GM20000 (cell line): ENCODE measurements at regions not wholly inside any gene's neighbourhood (a gene's known extent, or its start where the extent isn't known, plus 50 kb on each side); places are given as distances from the start of the nearest gene placed in this dataset.

Source experiments
- DNase-seq: peaks from one replicate; pipeline ENCODE4 v3.0.0; 2012; ENCODE audit warnings: low spot score
- CTCF ChIP-seq: IDR thresholded peaks from 2 replicates; pipeline ENCODE4 v1.5.1; 2012; ENCODE audit warnings: mild to moderate bottlenecking, control low read depth; ENCODE audit errors: extremely low read depth, missing control alignments

DNA sequence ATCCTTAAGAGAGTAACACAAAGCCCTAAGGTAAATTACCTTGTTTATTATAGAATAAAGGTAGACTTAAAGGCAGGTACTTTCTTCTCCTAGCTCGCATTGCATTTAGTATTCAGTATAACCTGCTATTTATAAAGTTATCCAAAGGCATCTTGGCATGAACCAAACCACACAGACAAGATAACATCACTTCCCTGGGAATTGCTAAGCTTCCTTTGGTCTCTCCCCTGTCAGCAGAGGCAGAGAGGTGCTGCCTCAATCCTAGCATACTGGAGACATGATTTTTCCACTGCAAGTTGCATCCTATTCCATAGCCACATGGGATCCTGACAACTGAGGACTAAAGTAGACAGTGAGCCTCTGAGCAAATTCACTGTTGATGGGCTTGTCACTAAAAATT is 101.7 kb upstream of the IL6 start:
- no peak for TF ChIP-seq CTCF
- DNase-seq, result no peak

DNA sequence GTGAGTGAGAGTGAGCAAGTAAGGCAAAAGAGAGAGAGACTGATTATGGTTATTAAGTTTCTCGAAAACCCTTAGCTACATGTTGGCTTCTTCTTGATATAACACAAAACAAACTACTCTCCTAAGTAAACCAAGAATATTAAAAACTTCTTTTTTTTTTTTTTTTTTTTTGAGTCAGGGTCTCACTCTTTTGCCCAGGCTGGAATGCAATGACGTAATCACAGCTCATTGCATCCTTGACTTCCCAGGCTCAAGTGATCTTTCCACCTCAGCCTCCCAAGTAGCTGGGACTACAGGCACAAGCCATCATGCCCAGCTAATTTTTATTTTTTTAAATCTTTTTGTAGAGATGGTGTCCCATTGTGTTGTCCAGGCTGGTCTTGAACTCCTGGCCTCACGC is 102.2 kb upstream of the IL6 start:
- TF ChIP-seq CTCF, result no peak
- no peak for DNase-seq

- no peak for TF ChIP-seq CTCF
These were observed 104.7 kb upstream of the IL6 start for GRCh38 chr7:22622116-22622785.

GRCh38 chr7:22618528-22618927 is 108.5 kb upstream of the IL6 start:
- DNase-seq, result no peak
- TF ChIP-seq CTCF, result no peak

More at GRCh38 chr7:22622116-22622785, 104.7 kb upstream of the IL6 start:
- no peak for DNase-seq

GRCh38 chr7:22617166-22617565 is 109.8 kb upstream of the IL6 start:
- DNase-seq, result no peak
- TF ChIP-seq CTCF, result no peak

DNA sequence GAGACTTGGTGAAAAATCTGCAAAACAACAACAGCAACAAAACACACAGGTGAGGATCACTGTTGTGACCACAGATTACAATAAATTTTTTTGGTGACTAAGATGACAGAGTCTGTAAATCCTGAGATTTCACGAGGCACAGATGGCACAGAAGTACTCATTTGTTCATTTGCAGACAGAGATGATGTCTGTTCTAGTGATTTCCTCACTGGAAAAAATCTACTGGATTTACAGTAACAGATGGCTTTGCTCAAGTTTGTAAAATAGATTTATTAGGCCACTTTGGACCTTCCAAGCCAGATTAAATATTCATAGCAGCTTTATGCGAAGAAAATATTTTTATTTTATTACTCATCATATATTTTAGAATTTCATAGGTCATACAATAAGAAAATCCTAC is 113.5 kb upstream of the IL6 start:
- no peak for DNase-seq
- no peak for TF ChIP-seq CTCF

DNA sequence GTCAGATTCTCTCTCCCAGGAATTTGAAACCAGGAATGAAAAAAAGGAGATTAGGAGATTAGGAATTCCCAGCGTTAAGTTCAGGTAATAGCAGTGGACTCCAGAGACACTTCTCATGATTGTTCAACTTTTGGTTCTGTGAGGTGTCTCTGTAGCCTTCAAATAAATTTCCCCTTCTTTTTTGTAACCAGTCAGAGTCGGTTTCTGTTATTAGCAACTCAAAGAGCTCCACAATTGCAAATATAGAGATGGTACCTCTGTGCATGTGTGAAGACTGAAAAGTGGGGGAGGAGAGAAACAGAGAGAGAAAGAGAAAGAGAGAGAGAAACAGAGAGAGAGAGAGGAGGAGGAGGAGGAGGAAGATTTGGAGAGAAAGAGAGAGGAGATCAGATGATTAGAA is 112.8 kb upstream of the STEAP1B start:
- DNase-seq, result peak; percentile 10

More for the DNA sequence above, 112.8 kb upstream of the STEAP1B start:
- TF ChIP-seq CTCF, result no peak
